Hepatocyte (in vitro differentiated cells): ENCODE measurements at regions not wholly inside any gene's neighbourhood (a gene's known extent, or its start where the extent isn't known, plus 50 kb on each side); places are given as distances from the start of the nearest gene placed in this dataset.
"Not testable (repeated sequence)": the region's sequence is repeated elsewhere in the genome, so short reads cannot be mapped to it uniquely, and the experiment has no call there.

Experiments
- DNase-seq: peaks from one replicate; pipeline ENCODE4 v3.0.0-alpha.2; 2016; ENCODE audit warnings: low spot score
- H2AFZ ChIP-seq: fragments of 200-600 bp; sonication (generic); 2 replicates; pipeline ENCODE4 v1.6.0; 2016; ENCODE audit warnings: antibody characterized with exemption, mild to moderate bottlenecking
- H3K27ac ChIP-seq: fragments of 200-600 bp; sonication (generic); 2 replicates; pipeline ENCODE4 v1.5.1; 2016; ENCODE audit warnings: mild to moderate bottlenecking
- H3K27me3 ChIP-seq: fragments of 200-600 bp; sonication (generic); 2 replicates; pipeline ENCODE4 v1.6.1; 2016
- H3K36me3 ChIP-seq: fragments of 200-600 bp; sonication (generic); replicated peaks from 2 replicates; pipeline ENCODE4 v1.5.1; 2016; ENCODE audit warnings: low read depth; ENCODE audit not compliant: insufficient read depth
- H3K4me1 ChIP-seq: fragments of 200-600 bp; sonication (generic); 2 replicates; pipeline ENCODE4 v1.5.1; 2016; ENCODE audit warnings: mild to moderate bottlenecking, moderate library complexity; ENCODE audit not compliant: insufficient read depth
- H3K4me2 ChIP-seq: fragments of 200-600 bp; sonication (generic); 2 replicates; pipeline ENCODE4 v1.6.0; 2016
- H3K4me3 ChIP-seq: fragments of 200-600 bp; sonication (generic); 2 replicates; pipeline ENCODE4 v1.5.1; 2016; ENCODE audit warnings: mild to moderate bottlenecking
- H3K79me2 ChIP-seq: fragments of 200-600 bp; sonication (generic); 2 replicates; pipeline ENCODE4 v1.6.0; 2017; ENCODE audit warnings: mild to moderate bottlenecking
- H3K9me2 ChIP-seq: fragments of 200-600 bp; sonication (generic); replicated peaks from 2 replicates; pipeline ENCODE4 v1.6.0; 2017; ENCODE audit warnings: mild to moderate bottlenecking; ENCODE audit not compliant: insufficient read depth
- H3K9me3 ChIP-seq: fragments of 200-600 bp; sonication (generic); 2 replicates; pipeline ENCODE4 v1.5.1; 2016; ENCODE audit warnings: low read depth, mild to moderate bottlenecking
- H4K20me1 ChIP-seq: fragments of 200-600 bp; sonication (generic); 2 replicates; pipeline ENCODE4 v1.6.0; 2016; ENCODE audit warnings: mild to moderate bottlenecking; ENCODE audit not compliant: insufficient read depth, poor library complexity, severe bottlenecking
- CTCF ChIP-seq: fragments of 200-600 bp; sonication (generic); IDR thresholded peaks from 2 replicates; pipeline ENCODE4 v1.5.1; 2016; ENCODE audit warnings: antibody characterized with exemption, mild to moderate bottlenecking; ENCODE audit not compliant: poor library complexity
- EZH2 ChIP-seq: fragments of 200-600 bp; sonication (generic); IDR thresholded peaks from 2 replicates; pipeline ENCODE4 v1.6.1; 2016; ENCODE audit warnings: antibody characterized with exemption, mild to moderate bottlenecking, borderline replicate concordance
- EZH2phosphoT487 ChIP-seq: fragments of 200-600 bp; sonication (generic); IDR thresholded peaks from one replicate; pipeline ENCODE4 v1.6.1; 2018; ENCODE audit warnings: antibody characterized with exemption, mild to moderate bottlenecking, low read depth, moderate library complexity; ENCODE audit not compliant: unreplicated experiment, severe bottlenecking
- WGBS: methylation state at CpG from one replicate; pipeline ENCODE4 v1.1.6; 2016; ENCODE audit warnings: low lambda C conversion rate; ENCODE audit errors: missing lambda C conversion rate; 5-methylcytosine and 5-hydroxymethylcytosine counted together

- H3K36me3 ChIP-seq, result no peaks in the 10 kb centered on the region
- no peak for DNase-seq
- no peak overlapping the region for H3K27ac ChIP-seq
- no peak overlapping the region for H3K4me2 ChIP-seq
- TF ChIP-seq CTCF, result no peak
- TF ChIP-seq EZH2, result no peak
- no peak for TF ChIP-seq EZH2phosphoT487
- no peaks in the 10 kb centered on the region for H3K79me2 ChIP-seq
- no peak overlapping the region for H3K4me3 ChIP-seq
- no peaks in the 10 kb centered on the region for H3K9me2 ChIP-seq
- H3K4me1 ChIP-seq, result no peaks in the 10 kb centered on the region
- no peaks in the 10 kb centered on the region for H3K27me3 ChIP-seq
- no peaks in the 10 kb centered on the region for H4K20me1 ChIP-seq
- H2AFZ ChIP-seq, result no peak overlapping the region
- WGBS, result 75% methylated on average over 5 of the region's 5 CpGs
- H3K9me3 ChIP-seq, result no peaks in the 10 kb centered on the region
These were observed 795.4 kb downstream of the IGSF11 start for GRCh38 chr3:118239253-118239652.

GRCh38 chr3:118244761-118245160 is 789.9 kb downstream of the IGSF11 start:
- Histone ChIP-seq H3K27ac (no peak overlapping the region), H4K20me1 (no peaks in the 10 kb centered on the region), H3K4me2 (no peak overlapping the region), H3K4me3 (no peak overlapping the region), H3K36me3 (no peaks in the 10 kb centered on the region), H3K9me2 (no peaks in the 10 kb centered on the region), H3K4me1 (no peaks in the 10 kb centered on the region), H3K27me3 (no peaks in the 10 kb centered on the region), H2AFZ (no peak overlapping the region), H3K9me3 (no peaks in the 10 kb centered on the region), H3K79me2 (no peaks in the 10 kb centered on the region)
- no peak for DNase-seq
- TF ChIP-seq EZH2 (no peak), EZH2phosphoT487 (no peak), CTCF (no peak)
- 77% methylated on average over 3 of the region's 3 CpGs for WGBS

GRCh38 chr3:118245312-118245711 is 789.3 kb downstream of the IGSF11 start:
- Histone ChIP-seq H3K9me3 (no peaks in the 10 kb centered on the region), H3K4me3 (no peak overlapping the region), H3K9me2 (no peaks in the 10 kb centered on the region), H3K27ac (no peak overlapping the region), H3K4me1 (no peaks in the 10 kb centered on the region), H3K79me2 (no peaks in the 10 kb centered on the region), H3K27me3 (no peaks in the 10 kb centered on the region), H4K20me1 (no peaks in the 10 kb centered on the region), H2AFZ (no peak overlapping the region), H3K4me2 (no peak overlapping the region), H3K36me3 (no peaks in the 10 kb centered on the region)
- no peak for DNase-seq
- TF ChIP-seq EZH2phosphoT487 (no peak), CTCF (no peak), EZH2 (no peak)
- WGBS, result 91% methylated on average over 4 of the region's 5 CpGs

GRCh38 chr3:118258850-118259249 is 775.8 kb downstream of the IGSF11 start:
- not testable (repeated sequence) for H3K27me3 ChIP-seq, H3K36me3 ChIP-seq, H2AFZ ChIP-seq, H4K20me1 ChIP-seq, H3K9me2 ChIP-seq, H3K79me2 ChIP-seq, H3K4me2 ChIP-seq, H3K4me3 ChIP-seq, H3K4me1 ChIP-seq, H3K27ac ChIP-seq, H3K9me3 ChIP-seq, DNase-seq
- 89% methylated on average over 1 of the region's 1 CpG for WGBS
